ENCODE measurements at regions not wholly inside any gene's neighbourhood (a gene's known extent, or its start where the extent isn't known, plus 50 kb on each side); places are given as distances from the start of the nearest gene placed in this dataset.

DNA sequence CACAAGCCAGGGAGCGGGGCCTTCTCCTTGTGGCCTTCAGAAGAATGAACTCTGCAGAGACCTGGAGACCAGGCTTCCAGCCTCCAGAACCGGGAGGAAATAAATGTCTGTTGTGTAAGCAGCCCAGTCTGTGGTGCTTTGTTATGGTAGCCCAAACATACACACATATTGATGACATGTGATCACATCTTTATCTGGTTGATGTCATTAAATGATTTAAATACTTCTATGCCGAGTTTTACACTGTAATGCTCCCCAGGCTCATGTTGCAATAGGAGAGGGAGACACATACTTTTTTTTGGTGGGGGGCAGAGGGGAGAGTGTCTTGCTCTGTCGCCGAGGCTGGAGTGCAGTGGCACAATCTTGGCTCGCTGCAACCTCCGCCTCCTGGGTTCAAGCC is 188.0 kb upstream of the IRS2 start:
- no peak overlapping the region for H4K5ac ChIP-seq (ENCODE audit: insufficient read length, low read depth, low read length)
- ChIA-PET CTCF (ENCODE audit: partially characterized antibody) (interaction anchor here (1.5 kb wide), 1 partner anchor 89 kb away, joined by 3 read pairs; no protein-coding TSS in a partner anchor), POLR2A (ENCODE audit: partially characterized antibody) (no interaction called here)
- H2BK15ac ChIP-seq (ENCODE audit: low read length) = no peak overlapping the region
- peaks cover 3 to 9% of the 10 kb centered on the region in 2 experiments; a peak in 1 of 4 replicates for H3K9me3 ChIP-seq (ENCODE audit: insufficient read depth in 2 of 2, low read depth in 1 of 2, low read length in 1 of 2)
- H2BK20ac ChIP-seq (ENCODE audit: low read length) = no peak overlapping the region
- no peak overlapping the region for H2BK5ac ChIP-seq (ENCODE audit: low read depth, low read length)
- no peaks in the 10 kb centered on the region for H3K4me1 ChIP-seq (replicated peaks in 1 of 4; ENCODE audit: control insufficient read depth in 3 of 4, insufficient read depth in 4 of 4, low read length in 3 of 4)
- no peak overlapping the region for H2BK120ac ChIP-seq (replicated peaks; ENCODE audit: low read depth, low read length)
- no peak overlapping the region for H3K18ac ChIP-seq (ENCODE audit: extremely low read depth, low read length)
- H4K20me1 ChIP-seq (replicated peaks in 1 of 2; ENCODE audit: control insufficient read depth in 1 of 2, insufficient read depth in 2 of 2, low read length in 2 of 2) = no peaks in the 10 kb centered on the region
- no peaks in the 10 kb centered on the region for H3K23me2 ChIP-seq (ENCODE audit: low read depth, low read length)
- no peak for TF ChIP-seq POLR2A (IDR thresholded peaks at IDR 0.05; ENCODE audit: control extremely low read depth in 1 of 2, low read depth in 2 of 2, low read length in 2 of 2)
- no peak for TF ChIP-seq SP1 (IDR thresholded peaks at IDR 0.05; ENCODE audit: low read depth, low read length)
- no peak for TF ChIP-seq SAP30 (IDR thresholded peaks at IDR 0.05; ENCODE audit: insufficient read depth, insufficient replicate concordance, low read length)
- no peak for TF ChIP-seq YY1 (IDR thresholded peaks at IDR 0.05; ENCODE audit: low read depth, low read length)
- H2BK12ac ChIP-seq (ENCODE audit: low read depth, low read length) = no peak overlapping the region
- no peak overlapping the region for H3K56ac ChIP-seq (replicated peaks; ENCODE audit: insufficient read length, low read depth, low read length)
- no peak overlapping the region for H3K14ac ChIP-seq (ENCODE audit: insufficient read length)
- no peak overlapping the region for H3K23ac ChIP-seq (ENCODE audit: insufficient read length)
- no peaks in the 10 kb centered on the region for H3K27me3 ChIP-seq (replicated peaks in 1 of 4; ENCODE audit: control insufficient read depth in 3 of 4, extremely low read depth in 1 of 4, insufficient read depth in 3 of 4, low read length in 3 of 4)
- H4K8ac ChIP-seq (ENCODE audit: extremely low read depth, insufficient read depth, low read length) = no peak overlapping the region
- H3K27ac ChIP-seq (ENCODE audit: low read depth, low read length) = no peak overlapping the region
- H3K79me1 ChIP-seq (ENCODE audit: low read depth, low read length) = no peaks in the 10 kb centered on the region
- no peak overlapping the region for H3K4me3 ChIP-seq (ENCODE audit: extremely low read depth in 1 of 4, insufficient read depth in 2 of 4, low read depth in 3 of 4, low read length in 4 of 4)
- no peak overlapping the region for H4K91ac ChIP-seq (replicated peaks; ENCODE audit: insufficient read length, low read length)
- no peak overlapping the region for H3K4ac ChIP-seq (replicated peaks; ENCODE audit: insufficient read length, low read depth, low read length)
- H2AFZ ChIP-seq (ENCODE audit: low read length) = no peak overlapping the region
- no peak overlapping the region for H3K9ac ChIP-seq (replicated peaks in 1 of 4; ENCODE audit: extremely low read depth in 1 of 4, low read depth in 3 of 4, low read length in 3 of 4)
- H2AK5ac ChIP-seq (ENCODE audit: low read depth, low read length) = no peak overlapping the region
- WGBS, 2 experiments (ENCODE audit: extremely low coverage in 1 of 2, insufficient coverage in 1 of 2, insufficient read length in 1 of 2, insufficient replicate concordance in 2 of 2, low coverage in 1 of 2, low lambda C conversion rate in 2 of 2, missing lambda C conversion rate in 1 of 2) = 91% methylated on average over 7 of the region's 7 CpGs; no CpG with 5 or more reads in 1 of the 2 experiments
- H3K4me2 ChIP-seq (ENCODE audit: insufficient read depth in 1 of 2, low read depth in 2 of 2, low read length in 2 of 2) = no peak overlapping the region
- no peaks in the 10 kb centered on the region for H3K36me3 ChIP-seq (ENCODE audit: control insufficient read depth in 2 of 4, insufficient read depth in 4 of 4, low read length in 3 of 4)
- H3K79me2 ChIP-seq (ENCODE audit: control insufficient read depth in 1 of 2, insufficient read depth in 2 of 2, low read length in 2 of 2) = no peaks in the 10 kb centered on the region
- FAIRE-seq = no peak
- no peak for DNase-seq (ENCODE audit: low read depth in 1 of 2, low spot score in 2 of 2)

Data from H1 (cell line).